Ishikawa (cell line): ENCODE measurements at regions not wholly inside any gene's neighbourhood (a gene's known extent, or its start where the extent isn't known, plus 50 kb on each side); places are given as distances from the start of the nearest gene placed in this dataset.

ENCODE experiments used
- CREB1 ChIP-seq: IDR thresholded peaks from 2 replicates; pipeline ENCODE4 v1.6.1; 2012; ENCODE audit warnings: low read depth
- EP300 ChIP-seq: IDR thresholded peaks from 2 replicates; pipeline ENCODE4 v1.6.1; 2012; ENCODE audit warnings: borderline replicate concordance
- FOXM1 ChIP-seq: IDR thresholded peaks from 2 replicates; pipeline ENCODE4 v1.6.1; 2012; ENCODE audit warnings: low read depth, borderline replicate concordance
- MAX ChIP-seq: IDR thresholded peaks from 2 replicates; pipeline ENCODE4 v1.6.1; 2012
- NFIC ChIP-seq: IDR thresholded peaks from 2 replicates; pipeline ENCODE4 v1.6.1; 2012
- REST ChIP-seq: IDR thresholded peaks from 2 replicates; pipeline ENCODE4 v1.6.1; 2012; ENCODE audit warnings: low read depth, mild to moderate bottlenecking
- TEAD4 ChIP-seq: IDR thresholded peaks from 2 replicates; pipeline ENCODE4 v1.6.1; 2012
- YY1 ChIP-seq: IDR thresholded peaks from 2 replicates; pipeline ENCODE4 v1.6.1; 2012; ENCODE audit warnings: low read depth
- ZBTB7A ChIP-seq: IDR thresholded peaks from 2 replicates; pipeline ENCODE4 v1.6.1; 2012; ENCODE audit warnings: low read depth

GRCh38 chr2:240328526-240328925 lies 106.9 kb upstream of the GPC1 start:
- no peak for TF ChIP-seq FOXM1
- no peak for TF ChIP-seq ZBTB7A
- no peak for TF ChIP-seq MAX
- no peak for TF ChIP-seq YY1
- no peak for TF ChIP-seq EP300
- TF ChIP-seq REST: no peak
- TF ChIP-seq TEAD4: no peak
- no peak for TF ChIP-seq CREB1
- no peak for TF ChIP-seq NFIC
